IPS-NIHi11 (cell line): ENCODE measurements at regions not wholly inside any gene's neighbourhood (a gene's known extent, or its start where the extent isn't known, plus 50 kb on each side); places are given as distances from the start of the nearest gene placed in this dataset.
A peak's percentile ranks its signal among the peaks of the same experiment; 100 is the strongest.

ENCODE experiments used
- DNase-seq: peaks from one replicate; pipeline ENCODE4 v3.0.0; 2012; ENCODE audit warnings: mixed read lengths, low spot score

GRCh38 chr1:57800376-57800775 lies 376.5 kb upstream of the DAB1 start:
- DNase-seq = no peak

GRCh38 chr1:57799490-57800115 lies 375.7 kb upstream of the DAB1 start:
- DNase-seq = no peak

- DNase-seq = no peak
These were observed 374.7 kb upstream of the DAB1 start for GRCh38 chr1:57798543-57798942.

- no peak for DNase-seq
These were observed 373.2 kb upstream of the DAB1 start for GRCh38 chr1:57797084-57797483.

- DNase-seq = no peak
These were observed 372.8 kb upstream of the DAB1 start for GRCh38 chr1:57796616-57797015.

GRCh38 chr1:57795886-57796285 lies 372.0 kb upstream of the DAB1 start:
- DNase-seq = no peak

- DNase-seq = no peak
These were observed 370.2 kb upstream of the DAB1 start for GRCh38 chr1:57794078-57794477.

- peak; percentile 23 for DNase-seq
These were observed 367.6 kb upstream of the DAB1 start for GRCh38 chr1:57791497-57791896.

- no peak for DNase-seq
These were observed 366.1 kb upstream of the DAB1 start for GRCh38 chr1:57789936-57790335.

GRCh38 chr1:57788313-57788712 lies 364.5 kb upstream of the DAB1 start:
- no peak for DNase-seq

GRCh38 chr1:57784356-57784755 lies 360.5 kb upstream of the DAB1 start:
- no peak for DNase-seq

- no peak for DNase-seq
These were observed 358.5 kb upstream of the DAB1 start for GRCh38 chr1:57782357-57782756.

GRCh38 chr1:57772580-57773195 lies 348.8 kb upstream of the DAB1 start:
- DNase-seq = no peak

GRCh38 chr1:57770772-57771171 lies 346.9 kb upstream of the DAB1 start:
- DNase-seq = peak; percentile 22

- no peak for DNase-seq
These were observed 346.4 kb upstream of the DAB1 start for GRCh38 chr1:57770236-57770635.

GRCh38 chr1:57761628-57762027 lies 337.8 kb upstream of the DAB1 start:
- DNase-seq = no peak

- no peak for DNase-seq
These were observed 329.0 kb upstream of the DAB1 start for GRCh38 chr1:57752843-57753242.

- DNase-seq = no peak
These were observed 324.9 kb upstream of the DAB1 start for GRCh38 chr1:57748719-57749118.

GRCh38 chr1:57747818-57748217 lies 324.0 kb upstream of the DAB1 start:
- no peak for DNase-seq

GRCh38 chr1:57741521-57741920 lies 317.7 kb upstream of the DAB1 start:
- no peak for DNase-seq

GRCh38 chr1:57736940-57737339 lies 313.1 kb upstream of the DAB1 start:
- no peak for DNase-seq

GRCh38 chr1:57729181-57729580 lies 305.3 kb upstream of the DAB1 start:
- no peak for DNase-seq

GRCh38 chr1:57727121-57727520 lies 303.3 kb upstream of the DAB1 start:
- DNase-seq = no peak

GRCh38 chr1:57725318-57725717 lies 301.5 kb upstream of the DAB1 start:
- no peak for DNase-seq
